ENCODE measurements at regions not wholly inside any gene's neighbourhood (a gene's known extent, or its start where the extent isn't known, plus 50 kb on each side); places are given as distances from the start of the nearest gene placed in this dataset.

- TF ChIP-seq CTCF (IDR thresholded peaks at IDR 0.05; ENCODE audit: low read depth, low read length) (no peak), EZH2phosphoT487 (IDR thresholded peaks at IDR 0.05; ENCODE audit: low read depth) (no peak)
Observed at GRCh38 chr17:53471514-53471913, 351.2 kb upstream of the KIF2B start.
